ENCODE measurements at regions not wholly inside any gene's neighbourhood (a gene's known extent, or its start where the extent isn't known, plus 50 kb on each side); places are given as distances from the start of the nearest gene placed in this dataset.

- no peaks in the 10 kb centered on the region for H3K9me3 ChIP-seq (ENCODE audit: low read depth, low read length)
- no peak overlapping the region for H3K27ac ChIP-seq
- DNase-seq (ENCODE audit: low read depth, low spot score): no peak
- TF ChIP-seq FOXP2 (optimal IDR thresholded peaks at IDR 0.05; ENCODE audit: control extremely low read depth, extremely low read length, insufficient read depth) (no peak), EZH2 (IDR thresholded peaks at IDR 0.05) (no peak), POLR2AphosphoS5 (IDR thresholded peaks at IDR 0.05; ENCODE audit: borderline replicate concordance, low read depth, low read length) (no peak)
- no peak overlapping the region for H3K9ac ChIP-seq (ENCODE audit: insufficient read length)
- no peak overlapping the region for H3K4me3 ChIP-seq
- no peaks in the 10 kb centered on the region for H3K36me3 ChIP-seq (ENCODE audit: insufficient read depth, low read length)
Observed at GRCh38 chr18:2293109-2293839, 278.0 kb downstream of the METTL4 start.

GRCh38 chr18:2301316-2301715, 270.0 kb downstream of the METTL4 start:
- no peak overlapping the region for H3K4me3 ChIP-seq
- H3K9ac ChIP-seq (ENCODE audit: insufficient read length): no peak overlapping the region
- DNase-seq (ENCODE audit: low read depth, low spot score): no peak
- TF ChIP-seq POLR2AphosphoS5 (IDR thresholded peaks at IDR 0.05; ENCODE audit: borderline replicate concordance, low read depth, low read length) (no peak), EZH2 (IDR thresholded peaks at IDR 0.05) (no peak), FOXP2 (optimal IDR thresholded peaks at IDR 0.05; ENCODE audit: control extremely low read depth, extremely low read length, insufficient read depth) (no peak)
- H3K9me3 ChIP-seq (ENCODE audit: low read depth, low read length): no peaks in the 10 kb centered on the region
- no peak overlapping the region for H3K27ac ChIP-seq
- no peaks in the 10 kb centered on the region for H3K36me3 ChIP-seq (ENCODE audit: insufficient read depth, low read length)

- no peak overlapping the region for H3K4me3 ChIP-seq
- no peak for DNase-seq (ENCODE audit: low read depth, low spot score)
- H3K36me3 ChIP-seq (ENCODE audit: insufficient read depth, low read length): no peaks in the 10 kb centered on the region
- no peaks in the 10 kb centered on the region for H3K9me3 ChIP-seq (ENCODE audit: low read depth, low read length)
- TF ChIP-seq EZH2 (IDR thresholded peaks at IDR 0.05) (no peak), FOXP2 (optimal IDR thresholded peaks at IDR 0.05; ENCODE audit: control extremely low read depth, extremely low read length, insufficient read depth) (no peak)
- no peak overlapping the region for H3K27ac ChIP-seq
- H3K9ac ChIP-seq (ENCODE audit: insufficient read length): no peak overlapping the region
Observed at GRCh38 chr18:2302012-2302411, 269.3 kb downstream of the METTL4 start.

- no peak for TF ChIP-seq POLR2AphosphoS5 (IDR thresholded peaks at IDR 0.05; ENCODE audit: borderline replicate concordance, low read depth, low read length)
- TF ChIP-seq EZH2 (IDR thresholded peaks at IDR 0.05): no peak
- TF ChIP-seq FOXP2 (optimal IDR thresholded peaks at IDR 0.05; ENCODE audit: control extremely low read depth, extremely low read length, insufficient read depth): no peak
- Histone ChIP-seq H3K9me3 (ENCODE audit: low read depth, low read length) (no peaks in the 10 kb centered on the region), H3K27ac (no peak overlapping the region), H3K4me3 (no peak overlapping the region), H3K36me3 (ENCODE audit: insufficient read depth, low read length) (no peaks in the 10 kb centered on the region), H3K9ac (ENCODE audit: insufficient read length) (no peak overlapping the region)
- DNase-seq (ENCODE audit: low read depth, low spot score): no peak
Observed at GRCh38 chr18:2302628-2303516, 268.4 kb downstream of the METTL4 start.

- no peak overlapping the region for H3K27ac ChIP-seq
- no peak for DNase-seq (ENCODE audit: low read depth, low spot score)
- no peaks in the 10 kb centered on the region for H3K9me3 ChIP-seq (ENCODE audit: low read depth, low read length)
- H3K9ac ChIP-seq (ENCODE audit: insufficient read length): no peak overlapping the region
- no peak for TF ChIP-seq POLR2AphosphoS5 (IDR thresholded peaks at IDR 0.05; ENCODE audit: borderline replicate concordance, low read depth, low read length)
- no peak for TF ChIP-seq FOXP2 (optimal IDR thresholded peaks at IDR 0.05; ENCODE audit: control extremely low read depth, extremely low read length, insufficient read depth)
- no peak for TF ChIP-seq EZH2 (IDR thresholded peaks at IDR 0.05)
- H3K4me3 ChIP-seq: no peak overlapping the region
- no peaks in the 10 kb centered on the region for H3K36me3 ChIP-seq (ENCODE audit: insufficient read depth, low read length)
Observed at GRCh38 chr18:2303517-2304238, 267.6 kb downstream of the METTL4 start.

- no peak overlapping the region for H3K9ac ChIP-seq (ENCODE audit: insufficient read length)
- DNase-seq (ENCODE audit: low read depth, low spot score): no peak
- no peak for TF ChIP-seq EZH2 (IDR thresholded peaks at IDR 0.05)
- no peak for TF ChIP-seq FOXP2 (optimal IDR thresholded peaks at IDR 0.05; ENCODE audit: control extremely low read depth, extremely low read length, insufficient read depth)
- TF ChIP-seq POLR2AphosphoS5 (IDR thresholded peaks at IDR 0.05; ENCODE audit: borderline replicate concordance, low read depth, low read length): no peak
- H3K27ac ChIP-seq: no peak overlapping the region
- H3K36me3 ChIP-seq (ENCODE audit: insufficient read depth, low read length): no peaks in the 10 kb centered on the region
- no peak overlapping the region for H3K4me3 ChIP-seq
- no peaks in the 10 kb centered on the region for H3K9me3 ChIP-seq (ENCODE audit: low read depth, low read length)
Observed at GRCh38 chr18:2304378-2305175, 266.7 kb downstream of the METTL4 start.

- Histone ChIP-seq H3K9me3 (ENCODE audit: low read depth, low read length) (no peaks in the 10 kb centered on the region), H3K9ac (ENCODE audit: insufficient read length) (no peak overlapping the region), H3K27ac (no peak overlapping the region), H3K36me3 (ENCODE audit: insufficient read depth, low read length) (no peaks in the 10 kb centered on the region), H3K4me3 (no peak overlapping the region)
- no peak for TF ChIP-seq EZH2 (IDR thresholded peaks at IDR 0.05)
- no peak for TF ChIP-seq FOXP2 (optimal IDR thresholded peaks at IDR 0.05; ENCODE audit: control extremely low read depth, extremely low read length, insufficient read depth)
- no peak for TF ChIP-seq POLR2AphosphoS5 (IDR thresholded peaks at IDR 0.05; ENCODE audit: borderline replicate concordance, low read depth, low read length)
- DNase-seq (ENCODE audit: low read depth, low spot score): no peak
Observed at GRCh38 chr18:2306606-2307005, 264.7 kb downstream of the METTL4 start.
